Thyroid gland (tissue), 4 donors: ENCODE measurements at regions not wholly inside any gene's neighbourhood (a gene's known extent, or its start where the extent isn't known, plus 50 kb on each side); places are given as distances from the start of the nearest gene placed in this dataset.

ENCODE experiments used
- DNase-seq, 2 donors: peaks; one replicate each; pipeline ENCODE4 v3.0.0-alpha.2; 2019
- H3K27ac ChIP-seq, 3 donors: fragments of 200-600 bp; sonication (generic); 1 replicate in 2 of 3; 2 replicates in 1 of 3; pipeline ENCODE4 v1.5.1; 2016 to 2019; ENCODE audit warnings: mild to moderate bottlenecking in 1 of 3, moderate library complexity in 1 of 3
- H3K27me3 ChIP-seq: fragments of 200-600 bp; sonication (generic); one replicate; pipeline ENCODE4 v1.5.1; 2019
- H3K36me3 ChIP-seq, 2 donors: fragments of 200-600 bp; sonication (generic); one replicate each; pipeline ENCODE4 v1.5.1; 2016 to 2019
- H3K4me1 ChIP-seq, 2 donors: fragments of 200-600 bp; sonication (generic); one replicate each; pipeline ENCODE4 v1.5.1; 2017 to 2019
- H3K4me3 ChIP-seq, 3 donors: fragments of 200-600 bp; sonication (generic); replicated peaks in 1 of 3; 1 replicate in 2 of 3; 2 replicates in 1 of 3; pipeline ENCODE4 v1.5.1; 2016; ENCODE audit warnings: mild to moderate bottlenecking in 1 of 3
- H3K9me3 ChIP-seq: fragments of 200-600 bp; sonication (generic); one replicate; pipeline ENCODE4 v1.5.1; 2017
- POLR2A ChIP-seq, 2 donors: fragments of 450-650 bp; IDR thresholded peaks; one replicate each; pipeline ENCODE4 v1.6.1; 2017; ENCODE audit warnings: antibody characterized with exemption in 2 of 2, mild to moderate bottlenecking in 2 of 2, moderate library complexity in 1 of 2
- WGBS, 2 donors: methylation state at CpG; one replicate each; pipeline ENCODE4 v1.1.5; 2017; 5-methylcytosine and 5-hydroxymethylcytosine counted together
- intact Hi-C: fragments of 100-400 bp; cut with DNase I; formaldehyde crosslinking; loops from one replicate; pipeline ENCODE4 v1.15.1; 2023
- TF ChIP-seq, protein P1 (sequence below), 6 experiments: fragments of 200-600 bp in 3 of 6; fragments of 450-650 bp in 3 of 6; sonication (generic) in 3 of 6; IDR thresholded peaks; one replicate each; pipeline ENCODE4 v1.5.1; 2016 to 2019; ENCODE audit warnings: antibody characterized with exemption in 6 of 6, mild to moderate bottlenecking in 2 of 6, inconsistent platforms in 1 of 6, moderate library complexity in 1 of 6

DNA sequence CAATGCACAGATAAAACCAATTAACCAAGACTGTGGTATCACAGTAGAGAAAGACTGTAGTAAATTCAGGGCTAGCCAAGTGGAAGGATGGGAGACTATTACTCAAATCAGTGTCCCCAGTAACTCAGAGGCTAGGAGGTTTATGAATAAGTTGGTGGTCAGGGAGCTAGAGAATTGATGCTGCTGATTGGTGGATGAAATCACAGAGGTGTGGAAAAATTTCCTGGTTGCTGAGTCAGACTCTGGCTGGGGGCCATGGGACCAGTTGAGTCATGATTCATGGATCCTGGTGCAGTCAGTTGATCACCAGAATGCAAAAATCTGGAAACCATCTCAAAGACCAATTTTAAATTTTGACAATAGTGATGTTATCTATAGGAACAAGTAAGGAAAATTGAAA lies 555.9 kb downstream of the C6orf118 start:
- Histone ChIP-seq H3K4me3 (no peak overlapping the region), H3K9me3 (no peaks in the 10 kb centered on the region), H3K27me3 (no peaks in the 10 kb centered on the region), H3K4me1 (no peaks in the 10 kb centered on the region), H3K36me3 (no peaks in the 10 kb centered on the region), H3K27ac (no peak overlapping the region)
- no peak for TF ChIP-seq POLR2A (IDR thresholded peaks at IDR 0.05)
- TF ChIP-seq, protein P1, sequence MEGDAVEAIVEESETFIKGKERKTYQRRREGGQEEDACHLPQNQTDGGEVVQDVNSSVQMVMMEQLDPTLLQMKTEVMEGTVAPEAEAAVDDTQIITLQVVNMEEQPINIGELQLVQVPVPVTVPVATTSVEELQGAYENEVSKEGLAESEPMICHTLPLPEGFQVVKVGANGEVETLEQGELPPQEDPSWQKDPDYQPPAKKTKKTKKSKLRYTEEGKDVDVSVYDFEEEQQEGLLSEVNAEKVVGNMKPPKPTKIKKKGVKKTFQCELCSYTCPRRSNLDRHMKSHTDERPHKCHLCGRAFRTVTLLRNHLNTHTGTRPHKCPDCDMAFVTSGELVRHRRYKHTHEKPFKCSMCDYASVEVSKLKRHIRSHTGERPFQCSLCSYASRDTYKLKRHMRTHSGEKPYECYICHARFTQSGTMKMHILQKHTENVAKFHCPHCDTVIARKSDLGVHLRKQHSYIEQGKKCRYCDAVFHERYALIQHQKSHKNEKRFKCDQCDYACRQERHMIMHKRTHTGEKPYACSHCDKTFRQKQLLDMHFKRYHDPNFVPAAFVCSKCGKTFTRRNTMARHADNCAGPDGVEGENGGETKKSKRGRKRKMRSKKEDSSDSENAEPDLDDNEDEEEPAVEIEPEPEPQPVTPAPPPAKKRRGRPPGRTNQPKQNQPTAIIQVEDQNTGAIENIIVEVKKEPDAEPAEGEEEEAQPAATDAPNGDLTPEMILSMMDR (IDR thresholded peaks at IDR 0.05) = no peak
- intact Hi-C loops = no loop called here
- no peak for DNase-seq

DNA sequence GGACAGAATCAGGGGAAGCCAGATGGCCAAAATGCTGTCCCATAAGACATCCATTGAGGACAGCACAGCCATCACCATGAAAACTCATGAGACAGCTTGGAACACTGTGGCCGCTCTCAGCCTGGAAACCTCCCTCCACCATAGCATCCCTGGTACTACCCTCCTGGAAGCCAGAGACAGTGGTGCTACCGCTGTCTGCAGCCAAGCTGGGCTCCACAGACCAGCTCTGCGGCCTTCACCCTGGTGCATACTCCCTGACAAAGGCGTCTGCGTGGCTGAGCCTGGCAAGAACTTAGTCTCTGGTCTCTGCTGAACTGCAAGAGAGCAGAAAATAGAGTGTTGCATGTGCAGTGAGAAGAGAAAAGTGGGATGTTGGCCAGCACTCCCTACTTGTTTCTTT lies 558.0 kb downstream of the C6orf118 start:
- intact Hi-C loops = no loop called here
- no peak overlapping the region for H3K4me3 ChIP-seq
- TF ChIP-seq, protein P1 (IDR thresholded peaks at IDR 0.05) = no peak
- no peak for TF ChIP-seq POLR2A (IDR thresholded peaks at IDR 0.05)
- 87 to 94% methylated on average over 5 of the region's 5 CpGs for WGBS, 2 donors
- H3K9me3 ChIP-seq = no peaks in the 10 kb centered on the region
- DNase-seq = no peak
- no peaks in the 10 kb centered on the region for H3K36me3 ChIP-seq
- no peak overlapping the region for H3K27ac ChIP-seq
- no peaks in the 10 kb centered on the region for H3K27me3 ChIP-seq
- no peaks in the 10 kb centered on the region for H3K4me1 ChIP-seq

DNA sequence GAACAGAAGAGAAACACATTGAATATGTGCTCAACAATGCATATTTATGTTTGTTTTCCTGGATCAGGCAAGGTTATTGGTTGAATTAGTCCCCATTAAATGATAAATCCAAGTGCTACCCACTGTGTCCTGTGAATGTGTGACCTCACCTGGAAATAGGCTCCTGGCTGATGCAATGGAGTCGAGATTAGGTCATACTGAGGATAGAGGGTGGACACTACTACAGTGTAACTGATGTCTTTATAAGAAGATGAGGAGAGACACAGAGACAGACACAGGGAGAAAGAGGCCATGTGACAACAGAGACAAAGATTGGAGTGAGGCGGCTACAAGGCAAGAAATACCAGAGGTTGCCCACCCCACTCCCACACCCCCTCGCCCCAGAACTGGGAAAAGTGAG lies 559.3 kb downstream of the C6orf118 start:
- Histone ChIP-seq H3K27me3 (no peaks in the 10 kb centered on the region), H3K36me3 (no peaks in the 10 kb centered on the region), H3K9me3 (no peaks in the 10 kb centered on the region), H3K4me3 (no peak overlapping the region), H3K4me1 (no peaks in the 10 kb centered on the region), H3K27ac (no peak overlapping the region)
- DNase-seq = no peak
- intact Hi-C loops = no loop called here
- 75 to 88% methylated on average over 3 of the region's 3 CpGs for WGBS, 2 donors
- TF ChIP-seq, protein P1 (IDR thresholded peaks at IDR 0.05) = no peak
- no peak for TF ChIP-seq POLR2A (IDR thresholded peaks at IDR 0.05)

DNA sequence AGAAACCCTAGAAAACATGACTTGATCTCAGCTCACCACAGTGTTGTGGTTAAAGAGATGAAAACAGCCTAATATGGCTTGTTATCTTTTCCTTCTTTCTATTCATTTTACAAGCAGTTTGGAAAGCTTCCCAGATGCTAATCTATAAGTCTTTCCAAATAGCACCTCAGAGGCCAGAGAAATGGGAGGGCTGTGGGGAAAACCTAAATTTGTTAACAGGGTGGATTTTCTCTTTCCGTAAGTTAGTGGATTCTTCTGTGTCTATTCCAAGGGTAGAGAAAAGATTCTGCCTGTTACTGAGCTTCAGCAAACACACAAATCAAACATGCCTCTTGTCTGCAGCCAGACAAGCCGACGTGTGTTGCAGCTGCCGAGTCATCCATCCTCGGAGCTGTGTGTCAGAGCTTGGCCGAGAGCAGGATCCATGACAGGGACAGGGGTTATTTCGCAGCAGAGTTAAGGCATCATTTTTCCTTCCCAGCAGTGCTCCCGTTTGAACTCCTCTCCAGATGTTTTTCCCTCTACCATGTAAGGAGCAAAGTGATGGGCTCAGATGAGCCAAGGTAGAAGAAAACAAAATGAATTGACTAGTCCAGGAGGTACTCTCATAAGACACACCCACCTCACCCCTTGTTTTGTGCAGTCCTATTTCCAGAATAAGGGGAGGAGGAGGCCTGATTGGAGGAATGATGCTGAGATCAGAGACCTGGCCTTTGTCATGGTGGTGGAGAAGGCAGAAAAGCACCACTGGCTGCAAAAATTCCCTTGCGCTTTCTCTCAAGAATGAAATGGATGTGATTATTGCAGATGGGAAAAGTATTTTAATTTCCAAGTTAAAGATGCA lies 560.0 kb downstream of the C6orf118 start:
- intact Hi-C loops = no loop called here
- Histone ChIP-seq H3K4me3 (no peak overlapping the region), H3K27ac (no peak overlapping the region), H3K36me3 (no peaks in the 10 kb centered on the region), H3K4me1 (no peaks in the 10 kb centered on the region), H3K27me3 (no peaks in the 10 kb centered on the region), H3K9me3 (no peaks in the 10 kb centered on the region)
- 40 to 49% methylated on average over 9 of the region's 9 CpGs for WGBS, 2 donors
- no peak for TF ChIP-seq POLR2A (IDR thresholded peaks at IDR 0.05)
- TF ChIP-seq, protein P1 (IDR thresholded peaks at IDR 0.05) = no peak
- DNase-seq = no peak

DNA sequence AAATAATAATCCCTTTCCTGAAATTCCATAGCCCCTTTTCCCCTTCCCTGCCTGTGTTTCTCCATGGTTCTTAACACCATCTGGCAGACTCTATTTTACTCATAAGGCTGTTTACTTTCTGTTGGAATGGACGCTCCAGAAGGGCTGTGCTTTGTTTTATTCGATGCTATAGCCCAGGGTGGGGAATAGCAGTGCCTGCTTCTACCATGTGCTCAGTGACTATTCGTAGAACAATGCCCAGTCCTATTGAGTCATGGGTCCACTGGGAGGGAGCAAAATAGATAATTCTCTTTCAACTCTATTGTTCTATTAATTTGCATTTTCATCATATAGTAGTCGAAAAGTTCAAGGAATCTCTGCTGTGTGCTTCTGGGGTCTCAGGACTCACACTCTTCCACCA lies 565.1 kb downstream of the C6orf118 start:
- DNase-seq = no peak
- 79 to 84% methylated on average over 4 of the region's 4 CpGs for WGBS, 2 donors
- TF ChIP-seq, protein P1 (IDR thresholded peaks at IDR 0.05) = no peak
- no peak for TF ChIP-seq POLR2A (IDR thresholded peaks at IDR 0.05)

More for the DNA sequence above, 565.1 kb downstream of the C6orf118 start:
- intact Hi-C loops = no loop called here
- Histone ChIP-seq H3K27ac (no peak overlapping the region), H3K4me1 (no peaks in the 10 kb centered on the region), H3K9me3 (no peaks in the 10 kb centered on the region), H3K4me3 (no peak overlapping the region), H3K36me3 (no peaks in the 10 kb centered on the region), H3K27me3 (no peaks in the 10 kb centered on the region)
